HG02840 (cell line): ENCODE measurements at regions not wholly inside any gene's neighbourhood (a gene's known extent, or its start where the extent isn't known, plus 50 kb on each side); places are given as distances from the start of the nearest gene placed in this dataset.

Experiments
- ATAC-seq: cut with Tn5 transposase; IDR thresholded peaks from one replicate; pipeline ENCODE4 v1.9.1; 2021; ENCODE audit warnings: mild to moderate bottlenecking, moderate library complexity, moderate number of reproducible peaks; ENCODE audit not compliant: unreplicated experiment, low FRiP score

DNA sequence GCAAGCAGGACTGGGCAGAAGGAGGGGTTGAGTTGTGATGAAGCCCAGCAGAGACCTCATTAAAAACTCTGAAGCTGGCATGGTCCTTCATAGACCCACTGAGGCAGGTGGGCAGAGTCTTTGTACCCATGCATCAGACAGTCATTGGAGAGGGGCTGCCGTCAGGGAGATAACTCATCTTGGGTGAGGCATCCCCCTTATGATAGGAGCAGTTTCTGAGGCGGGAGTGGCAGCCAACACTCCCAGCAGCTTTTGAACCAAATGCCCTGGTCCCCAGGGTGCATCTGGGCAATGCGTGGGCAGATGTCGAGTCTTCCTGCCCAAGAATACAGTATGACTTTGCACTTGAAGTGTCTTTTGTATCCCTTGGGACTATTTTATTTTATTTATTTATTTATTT lies 68.1 kb downstream of the HTR5A start:
- no peak for ATAC-seq

DNA sequence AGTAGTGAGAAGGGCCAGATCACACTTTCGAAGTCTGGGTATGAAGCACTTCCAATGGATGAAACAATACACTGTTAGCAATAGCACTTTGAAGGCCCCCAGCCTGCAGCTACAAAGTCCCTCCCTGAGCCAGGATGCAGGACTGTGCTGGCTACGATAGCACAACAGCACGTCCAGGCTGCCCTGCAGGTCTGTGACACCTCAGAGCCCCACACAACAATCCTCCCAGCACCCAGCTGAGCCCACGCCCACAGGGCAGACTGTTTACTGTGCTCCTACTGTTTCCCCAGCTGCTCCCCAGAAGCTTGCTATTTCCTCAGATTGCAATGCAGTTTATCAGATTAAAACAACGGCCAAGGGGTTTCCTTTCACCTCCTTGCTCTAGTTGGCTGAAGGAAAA lies 71.4 kb downstream of the HTR5A start:
- no peak for ATAC-seq

DNA sequence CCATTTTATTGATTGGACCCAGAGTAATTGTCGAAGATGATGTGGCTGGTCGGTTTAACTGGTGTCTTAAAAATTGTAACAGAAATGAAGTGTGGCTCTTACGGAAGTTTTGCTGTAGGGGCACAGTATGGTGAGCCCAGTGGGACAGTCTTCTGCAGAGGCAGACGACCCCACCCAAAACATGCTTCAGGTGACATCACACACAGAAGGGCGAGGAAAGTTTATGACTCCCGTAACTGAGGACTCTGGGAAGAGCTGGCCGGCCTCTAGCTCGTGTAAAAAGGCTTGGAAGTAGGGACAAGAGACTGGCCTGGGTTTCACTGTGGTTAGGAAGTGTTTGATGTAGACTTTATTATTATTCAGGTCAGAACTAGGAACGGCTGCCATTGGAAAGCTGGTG lies 73.3 kb downstream of the HTR5A start:
- ATAC-seq, result no peak

DNA sequence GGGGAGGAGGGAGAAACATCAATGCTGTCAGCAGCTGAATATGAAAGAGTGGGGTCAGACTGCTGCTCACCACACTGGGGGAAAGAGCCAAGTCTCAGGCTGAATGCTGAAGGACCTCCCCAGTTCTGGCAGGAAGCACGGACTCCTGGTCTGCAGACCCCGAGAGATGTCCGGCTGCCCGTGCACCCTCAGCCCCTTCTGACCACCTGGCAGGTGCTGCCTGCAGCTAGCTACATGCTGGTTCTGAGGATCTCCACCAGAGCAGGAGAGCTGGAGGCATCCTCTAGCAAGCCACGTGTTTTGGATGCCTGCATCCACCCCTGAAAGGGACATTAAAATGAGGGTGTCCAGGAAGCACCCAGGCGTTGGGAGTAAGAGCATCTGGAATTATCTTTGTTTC lies 74.2 kb downstream of the HTR5A start:
- no peak for ATAC-seq

DNA sequence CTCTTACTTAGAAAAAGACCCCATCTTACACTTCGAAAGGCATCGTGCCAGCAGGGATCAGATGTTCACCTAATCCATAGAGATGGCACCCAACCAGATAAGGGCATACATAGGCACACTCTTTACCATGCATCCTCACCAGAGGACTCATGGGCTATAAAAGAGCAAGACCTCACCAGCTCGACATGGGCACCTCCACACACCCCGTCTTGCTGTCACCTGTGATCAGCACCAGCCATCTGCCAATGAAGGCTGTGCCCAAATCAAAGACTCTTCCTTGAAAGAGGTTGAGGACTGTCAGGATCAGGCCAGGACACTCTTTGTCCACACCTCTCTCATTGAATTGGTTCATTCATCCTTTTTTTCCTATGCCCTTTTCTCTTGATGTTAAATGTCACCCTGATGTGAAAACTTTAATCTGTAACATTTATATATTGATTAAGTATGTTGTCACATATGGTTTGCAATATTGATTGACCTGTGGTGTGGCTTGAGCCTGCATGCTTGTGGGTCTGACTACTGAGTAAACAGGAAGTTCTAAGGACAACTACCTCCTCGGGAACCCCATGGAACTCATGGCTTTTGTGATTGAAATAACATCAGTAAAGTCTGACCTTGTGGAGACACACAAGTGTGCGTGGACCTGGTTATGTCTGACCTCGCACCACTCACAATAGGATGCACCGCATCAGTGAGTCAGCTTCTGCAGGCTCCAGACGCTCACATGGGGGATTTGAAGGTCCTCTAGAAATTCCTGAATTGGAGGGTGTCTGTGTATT lies 75.5 kb downstream of the HTR5A start:
- ATAC-seq, result no peak

DNA sequence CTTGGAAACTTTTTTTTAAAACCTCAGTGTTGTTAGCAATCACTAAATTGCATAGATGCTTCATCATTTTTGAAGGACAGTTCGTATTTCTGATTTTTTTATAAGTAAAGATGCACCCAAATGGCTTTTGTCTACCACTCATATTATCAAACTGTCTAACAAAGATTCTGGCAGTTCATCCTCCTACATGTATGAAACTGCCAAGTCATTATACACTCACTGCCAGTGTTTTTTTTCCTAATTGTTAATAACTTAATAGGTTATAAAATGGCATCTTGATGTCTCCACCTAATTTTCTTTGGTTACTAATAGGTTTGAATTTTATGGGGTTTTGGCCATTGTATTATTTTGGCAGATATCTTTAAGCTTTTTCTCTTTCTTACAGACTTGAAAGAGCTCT lies 77.0 kb downstream of the HTR5A start:
- no peak for ATAC-seq

DNA sequence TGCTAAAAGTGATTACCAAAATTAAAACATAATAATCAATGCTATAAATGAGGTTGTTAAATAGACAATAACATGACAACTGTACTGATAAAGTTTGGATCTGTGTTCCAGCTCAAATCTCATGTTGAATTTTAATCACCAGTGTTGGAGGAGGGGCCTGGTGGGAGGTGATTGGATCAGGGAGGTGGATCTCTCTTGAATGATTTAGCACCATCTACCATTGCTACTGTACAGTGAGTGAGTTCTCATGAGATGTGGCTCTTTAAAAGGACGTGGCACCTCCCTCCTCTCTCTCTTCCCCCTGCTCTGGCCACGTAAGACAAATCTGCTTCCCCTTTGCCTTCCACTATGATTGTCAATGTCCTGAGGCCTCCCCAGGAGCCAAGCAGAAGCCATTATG lies 77.5 kb downstream of the HTR5A start:
- ATAC-seq, result no peak

DNA sequence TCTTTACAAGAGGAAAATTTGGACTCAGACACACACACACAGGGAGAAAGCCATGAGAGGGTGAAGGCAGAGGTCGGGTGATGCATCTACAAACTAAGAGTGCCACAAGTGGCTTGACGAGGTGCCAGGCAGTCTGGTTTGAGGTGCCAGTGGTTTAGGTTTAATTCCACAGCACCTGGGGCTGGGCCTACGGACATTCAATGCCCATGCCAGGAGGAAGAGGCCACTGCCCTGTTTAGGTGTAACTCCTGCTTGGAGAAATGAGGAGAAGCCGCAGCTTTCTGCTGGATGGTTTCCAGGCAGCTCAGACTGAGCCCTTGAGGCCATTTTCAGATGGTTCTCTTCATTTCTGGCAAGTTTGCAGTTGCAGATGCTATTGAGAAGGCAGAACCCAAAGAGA lies 83.6 kb downstream of the HTR5A start:
- ATAC-seq, result no peak

DNA sequence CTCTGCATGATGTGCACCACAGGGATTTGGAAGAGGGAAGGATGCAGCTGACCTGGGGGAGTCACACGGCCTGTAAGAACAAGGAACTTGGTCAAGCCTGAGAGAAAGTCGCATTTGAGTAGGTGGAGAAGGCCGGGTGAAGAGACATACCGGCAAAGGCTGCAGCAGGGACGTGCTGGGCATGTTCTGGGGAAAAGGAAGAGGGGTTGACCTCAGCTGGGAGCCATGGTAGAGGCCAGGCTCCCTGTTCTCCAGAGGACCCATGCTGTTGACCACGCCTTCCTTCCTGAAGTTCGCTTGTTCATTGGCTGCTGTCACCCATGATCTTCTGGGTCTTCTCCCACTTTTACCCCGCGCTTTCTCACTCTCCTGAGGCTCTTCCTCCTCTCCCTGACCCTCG lies 84.5 kb downstream of the HTR5A start:
- no peak for ATAC-seq

DNA sequence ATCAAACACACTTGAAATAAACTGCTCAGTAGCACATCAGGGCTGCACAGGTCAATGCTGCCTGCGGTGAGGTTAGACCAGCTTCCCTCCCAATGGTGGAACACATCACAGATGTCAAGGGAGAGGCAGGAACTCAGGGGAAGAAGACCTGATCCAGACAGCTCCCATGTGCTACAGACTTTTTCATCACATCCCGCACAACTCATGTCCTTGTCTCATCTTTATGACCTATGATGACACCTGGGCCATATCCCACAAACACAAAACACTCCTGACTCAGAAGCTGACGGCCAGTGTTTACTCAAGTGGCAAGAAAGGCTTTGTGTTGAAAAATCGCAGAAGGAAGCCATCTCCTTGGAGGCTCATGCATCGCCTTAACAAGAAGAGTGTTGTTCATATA lies 91.6 kb downstream of the HTR5A start:
- no peak for ATAC-seq

DNA sequence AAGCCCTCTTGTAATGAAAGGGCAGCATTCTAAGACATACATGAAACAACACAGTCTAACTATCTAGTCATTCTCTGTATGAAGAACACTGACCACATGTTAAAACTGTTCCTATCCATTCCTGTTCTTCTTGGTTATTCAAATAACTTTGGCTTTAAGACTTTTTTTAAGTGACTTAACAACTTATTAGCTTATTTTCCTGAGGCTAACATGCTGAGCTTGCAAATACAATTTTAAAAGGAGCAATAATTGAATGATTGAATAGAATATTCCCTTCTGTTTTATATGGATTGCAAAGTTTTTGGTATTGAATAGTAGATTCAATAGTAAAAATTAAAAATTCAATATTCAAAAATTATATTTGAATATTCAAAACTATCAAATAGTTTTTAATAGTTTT lies 92.3 kb downstream of the HTR5A start:
- no peak for ATAC-seq

DNA sequence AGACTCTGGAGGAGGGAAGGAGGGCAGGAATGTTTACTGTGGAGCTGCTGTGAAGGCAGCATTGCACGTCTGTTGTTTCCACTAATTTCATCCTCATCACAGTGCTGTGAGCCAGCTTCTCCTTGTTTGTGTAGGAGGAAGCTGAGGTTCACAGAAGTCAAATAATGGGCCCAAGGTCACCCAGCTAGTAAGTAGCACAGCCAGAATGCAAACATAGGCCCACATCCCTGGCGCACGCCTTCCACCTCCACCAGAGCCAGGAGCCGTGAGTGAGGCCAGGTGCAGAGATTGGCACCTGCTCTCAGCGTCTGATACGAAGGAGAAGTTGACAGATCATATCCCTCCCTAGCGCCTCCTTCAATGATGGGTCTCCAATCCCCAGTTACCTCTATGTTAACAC lies 93.6 kb downstream of the HTR5A start:
- no peak for ATAC-seq

DNA sequence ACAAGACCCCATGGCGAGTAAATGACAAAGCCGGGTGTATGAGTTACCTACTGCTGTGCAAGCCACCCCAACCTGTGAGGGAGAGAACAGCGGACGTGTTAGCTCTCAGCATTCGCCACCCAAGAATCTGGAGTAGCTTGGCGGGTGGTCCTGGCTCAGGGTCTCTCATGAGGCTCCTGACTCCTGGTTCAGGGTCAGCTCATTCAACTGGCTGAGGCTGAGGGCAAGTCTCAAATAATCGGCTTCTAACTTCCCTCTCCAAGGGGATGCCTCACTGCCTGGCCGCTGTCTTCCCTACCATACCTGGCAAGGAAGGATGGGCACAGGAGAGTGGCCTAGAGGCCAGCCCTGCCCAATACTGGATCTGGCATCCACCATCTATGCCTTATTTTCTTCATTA lies 94.2 kb downstream of the HTR5A start:
- no peak for ATAC-seq

DNA sequence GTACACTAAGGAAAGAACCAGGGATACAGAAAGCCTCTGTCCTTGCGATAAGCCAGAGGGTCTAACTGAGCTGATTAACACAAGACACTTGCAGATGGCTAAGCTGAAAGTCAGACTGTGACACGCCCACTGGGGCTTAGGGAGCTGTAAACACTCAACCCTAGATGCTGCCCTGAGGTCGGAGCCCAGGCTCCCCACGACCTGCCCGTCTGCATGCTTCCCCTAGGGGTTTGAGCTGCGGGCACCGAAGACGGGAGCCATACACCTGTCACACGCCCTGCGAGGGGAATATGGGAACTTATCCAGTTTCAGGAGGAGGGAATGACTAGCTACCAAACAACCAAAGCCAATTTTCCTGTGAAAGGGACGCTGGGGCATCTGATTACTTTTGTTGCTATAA lies 96.0 kb downstream of the HTR5A start:
- ATAC-seq, result no peak

DNA sequence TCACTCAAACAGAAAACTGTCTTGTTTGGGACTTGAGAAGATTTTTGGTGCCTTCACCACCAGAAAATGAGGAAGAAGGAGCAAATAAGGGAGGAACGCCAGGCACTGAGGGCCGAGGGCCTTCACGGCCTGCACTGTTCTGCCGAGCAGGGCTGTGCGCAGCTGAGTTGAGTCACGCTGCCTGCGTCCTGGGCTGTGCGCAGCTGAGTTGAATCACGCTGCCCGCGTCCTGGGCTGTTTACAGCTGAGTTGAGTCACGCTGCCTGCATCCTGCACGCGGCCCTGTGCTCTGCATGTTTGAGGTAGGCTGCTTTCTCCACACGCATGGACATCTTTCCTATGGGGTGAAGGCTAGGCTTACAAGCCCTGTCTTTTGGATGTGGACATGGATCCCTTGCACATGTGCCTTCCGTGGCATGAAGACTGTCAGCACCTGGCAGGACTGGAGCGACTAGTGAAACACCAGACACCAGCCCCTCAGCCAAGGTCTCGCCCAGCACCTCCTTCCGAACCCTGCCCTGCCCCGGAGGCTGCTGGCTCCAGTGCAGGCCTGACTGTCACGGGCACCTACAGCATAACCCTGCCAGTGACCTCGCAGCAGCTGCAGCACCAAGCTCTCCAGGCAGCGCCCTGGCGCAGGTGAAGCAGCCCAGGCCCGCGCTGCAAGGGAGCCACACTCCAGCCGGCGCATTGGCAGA lies 96.7 kb downstream of the HTR5A start:
- no peak for ATAC-seq

DNA sequence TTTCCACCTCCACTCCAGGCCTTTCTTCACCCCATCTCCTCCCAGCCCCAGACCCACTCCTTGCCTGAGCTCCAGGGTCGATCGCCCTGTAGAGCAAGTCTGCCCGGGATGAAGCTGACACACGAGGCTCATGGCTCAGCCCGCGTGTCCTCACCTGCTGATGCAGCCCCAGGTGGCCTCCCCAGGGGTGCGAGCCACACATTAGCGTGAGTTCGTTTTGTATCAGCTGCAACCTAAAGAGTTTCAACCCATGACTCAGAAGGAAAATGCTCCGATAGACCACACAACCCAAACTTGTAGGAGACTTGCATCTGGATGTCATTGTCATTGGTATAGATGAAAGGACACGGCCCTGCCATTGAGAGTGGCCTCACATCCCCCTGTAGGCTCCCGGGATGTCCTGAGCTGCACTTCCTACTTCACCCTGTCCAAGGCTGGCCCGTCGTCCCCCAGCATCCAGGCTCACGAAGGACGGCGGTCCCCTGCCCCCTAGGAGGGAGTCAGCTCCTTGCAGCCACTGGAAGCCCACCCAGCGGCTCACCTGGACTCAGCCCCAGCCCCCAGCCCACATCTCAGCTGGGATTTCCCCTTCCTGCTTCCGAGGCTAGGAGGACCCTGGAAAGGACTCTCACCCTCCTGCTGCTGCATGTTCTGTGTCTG lies 97.7 kb downstream of the HTR5A start:
- ATAC-seq, result no peak

DNA sequence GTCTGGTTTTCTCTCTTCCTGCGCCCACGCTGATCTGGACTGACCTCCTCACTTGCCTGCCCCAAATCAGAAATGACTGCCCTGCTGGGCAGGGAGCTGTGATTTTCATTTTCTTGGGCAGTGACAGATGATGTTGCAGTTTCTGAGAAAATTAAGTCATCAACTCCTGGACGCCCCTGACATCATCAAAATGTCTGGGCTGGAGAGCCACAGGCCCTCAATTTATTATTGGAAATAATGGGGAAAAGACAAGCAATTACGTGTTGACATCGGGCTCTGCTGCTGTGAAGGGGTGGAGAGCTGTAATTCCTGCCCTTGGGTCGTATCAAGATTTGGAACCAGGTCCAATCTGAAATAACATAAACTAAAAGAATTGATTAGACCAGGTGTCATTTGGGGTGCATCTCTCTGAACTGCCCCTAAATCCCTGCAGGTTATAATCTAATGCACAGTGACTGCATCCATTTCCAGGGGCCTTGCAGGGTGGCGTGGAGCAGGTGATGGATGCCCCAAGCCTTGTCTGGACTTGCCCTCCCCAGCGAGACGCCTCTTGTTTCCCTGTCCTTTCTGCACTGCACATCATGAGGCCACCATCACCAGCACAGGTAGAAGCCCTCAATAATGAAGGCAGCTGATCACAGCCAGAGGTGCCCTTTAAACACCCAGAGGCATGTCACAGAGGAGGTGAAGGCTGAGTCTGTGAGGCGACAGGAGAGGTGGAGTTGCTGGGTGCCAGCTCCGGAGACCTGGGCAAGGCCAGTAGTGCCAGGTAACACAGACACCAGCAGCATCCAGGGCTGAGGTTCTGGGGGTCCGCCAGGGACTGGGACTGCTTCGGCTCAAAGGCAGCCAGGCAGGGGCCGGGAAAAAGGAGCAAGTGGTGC lies 98.7 kb downstream of the HTR5A start:
- ATAC-seq, result no peak

DNA sequence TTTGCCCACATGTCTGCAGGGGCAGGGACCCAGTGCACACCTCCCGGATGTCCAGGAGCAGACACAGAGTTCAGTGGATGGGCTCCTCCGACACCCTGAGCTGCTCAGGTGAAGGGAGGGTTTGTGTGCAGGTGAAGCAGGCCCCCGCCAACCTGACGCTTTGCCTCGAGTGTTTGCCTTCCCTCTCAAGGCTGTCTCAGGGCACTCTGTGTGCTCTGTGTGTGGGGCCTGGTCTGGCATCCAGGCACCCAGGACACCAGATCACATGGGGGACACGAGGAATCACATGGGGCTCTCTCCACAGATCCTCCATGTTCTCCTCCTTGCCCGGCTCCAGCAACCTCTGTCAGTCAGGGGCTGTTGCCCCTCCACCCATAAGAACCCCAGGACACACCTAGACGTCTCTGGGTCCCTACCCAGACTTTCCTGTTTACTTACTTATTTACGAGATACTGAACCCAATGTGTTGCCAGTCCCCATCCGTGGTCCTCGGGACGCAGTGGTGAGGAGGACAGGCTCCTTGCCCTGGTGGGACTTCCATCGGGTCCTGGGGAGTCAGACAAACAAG lies 99.5 kb downstream of the HTR5A start:
- no peak for ATAC-seq

DNA sequence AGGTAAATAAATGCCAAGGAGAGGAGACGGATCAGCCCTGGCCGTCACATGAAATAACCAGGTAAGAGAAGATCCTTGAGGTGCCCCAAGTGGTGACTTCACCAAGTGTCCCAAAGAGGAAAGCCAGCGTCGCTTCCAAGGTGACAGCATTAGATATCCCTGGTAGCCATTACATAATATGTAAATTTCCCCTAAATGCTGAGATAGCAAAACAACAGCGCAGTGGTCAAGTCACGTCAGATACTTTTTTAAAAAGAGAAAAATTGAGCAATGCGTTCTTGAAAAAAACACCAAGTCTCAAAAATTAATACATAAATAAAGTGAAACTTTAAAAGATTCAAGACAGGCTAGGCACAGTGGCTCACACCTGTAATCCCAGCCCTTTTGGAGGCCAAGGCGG lies 100.2 kb downstream of the HTR5A start:
- no peak for ATAC-seq

DNA sequence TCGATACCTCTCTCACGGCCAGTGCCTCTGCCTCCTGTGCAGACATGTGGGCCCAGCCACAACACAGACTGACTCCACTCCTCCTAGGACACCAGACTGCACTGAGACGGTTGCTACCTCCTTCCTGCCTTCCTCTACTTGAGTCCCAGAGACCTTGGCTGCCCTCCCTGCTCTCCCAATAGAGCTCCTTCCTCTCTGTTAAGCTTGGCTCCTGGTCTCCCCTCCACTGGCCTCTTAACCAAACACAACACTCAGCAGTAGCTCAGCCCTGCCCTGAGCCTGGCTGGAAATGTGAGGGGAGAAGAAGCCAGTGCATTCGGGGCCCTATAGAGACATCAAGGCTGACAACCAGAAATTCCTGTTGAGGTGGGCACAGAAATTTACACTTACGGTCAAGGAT lies 102.0 kb downstream of the HTR5A start:
- ATAC-seq, result no peak

DNA sequence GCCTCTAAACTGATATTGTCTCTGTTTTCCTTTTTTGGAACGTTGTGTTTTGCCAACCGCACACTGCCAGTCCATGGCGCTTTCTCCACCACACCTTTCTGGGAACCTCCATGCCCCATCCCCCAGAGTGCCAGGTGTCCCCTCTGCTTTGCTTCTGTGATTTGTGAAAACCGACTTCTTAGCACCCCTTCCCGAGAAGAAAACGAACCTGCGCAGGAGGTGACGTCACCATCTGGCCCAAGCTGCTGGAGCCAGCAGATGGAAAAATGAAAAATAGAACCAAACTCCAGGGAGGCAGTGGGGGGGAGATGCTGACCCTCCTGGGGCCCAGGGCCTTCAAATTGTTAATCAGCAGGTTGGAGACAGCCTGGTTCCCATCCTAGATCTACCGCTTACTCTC lies 103.8 kb downstream of the HTR5A start:
- ATAC-seq, result no peak
